Esophagus mucosa (tissue), 1 donor: ENCODE measurements at regions not wholly inside any gene's neighbourhood (a gene's known extent, or its start where the extent isn't known, plus 50 kb on each side); places are given as distances from the start of the nearest gene placed in this dataset.

Experiments
- ATAC-seq: fragments of 200-7000 bp; cut with Tn5 transposase; one replicate; pipeline ENCODE4 v1.9.1; 2020
- donor health status: DM: yes; HTN: yes; CAD: no.

- ATAC-seq = no peak
Observed at GRCh38 chr6:1117530-1118286, 194.2 kb upstream of the FOXQ1 start.

GRCh38 chr6:1116149-1116548, 195.7 kb upstream of the FOXQ1 start:
- no peak for ATAC-seq

DNA sequence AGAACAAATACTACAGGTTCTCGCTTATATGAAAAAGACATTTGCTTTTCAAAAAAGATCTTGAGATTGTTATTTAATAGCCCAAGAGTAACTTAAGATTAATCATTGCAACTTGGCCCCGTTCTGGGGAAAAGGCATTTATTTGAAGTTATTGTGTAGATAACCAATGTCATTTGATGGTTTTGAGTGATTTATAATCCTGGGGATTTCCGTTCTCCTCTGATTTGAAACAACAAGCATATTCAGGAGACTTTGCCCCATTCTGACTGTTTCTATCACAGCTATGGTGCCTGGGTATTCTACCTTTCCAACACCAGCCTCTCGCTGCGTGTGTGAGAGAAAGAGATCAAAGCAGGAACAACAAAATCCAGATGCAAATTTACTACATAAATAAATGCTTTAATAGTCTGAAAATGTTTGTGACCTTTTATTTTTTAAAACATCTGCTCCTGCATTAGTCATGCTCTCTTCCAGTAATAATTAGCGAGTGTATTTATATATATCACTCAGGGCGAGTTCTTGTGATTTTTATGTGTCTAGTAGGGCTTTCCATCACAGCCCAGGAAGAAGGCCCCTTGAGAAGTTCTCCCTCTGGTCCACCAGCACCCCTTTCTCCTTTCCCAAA, 197.9 kb upstream of the FOXQ1 start:
- ATAC-seq = no peak

DNA sequence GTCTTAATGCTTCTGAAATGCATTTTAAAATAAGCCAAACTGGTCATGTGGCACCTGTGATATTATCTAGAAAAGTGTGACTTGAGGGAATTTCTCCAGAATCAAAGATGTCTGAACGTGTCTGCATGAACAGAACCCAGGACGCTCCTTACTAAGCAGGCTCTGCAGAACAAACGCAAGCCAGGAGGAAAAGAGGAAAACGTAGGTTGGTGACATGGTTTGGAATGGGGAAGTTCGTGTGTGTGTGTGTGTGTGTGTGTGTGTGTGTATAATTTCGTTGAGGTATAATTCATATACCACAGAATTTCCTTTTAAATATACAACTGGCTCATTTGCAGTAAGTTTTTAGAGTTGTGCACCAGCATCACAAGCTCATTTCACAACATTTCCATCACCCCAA, 200.5 kb upstream of the FOXQ1 start:
- ATAC-seq = peak; percentile 62

DNA sequence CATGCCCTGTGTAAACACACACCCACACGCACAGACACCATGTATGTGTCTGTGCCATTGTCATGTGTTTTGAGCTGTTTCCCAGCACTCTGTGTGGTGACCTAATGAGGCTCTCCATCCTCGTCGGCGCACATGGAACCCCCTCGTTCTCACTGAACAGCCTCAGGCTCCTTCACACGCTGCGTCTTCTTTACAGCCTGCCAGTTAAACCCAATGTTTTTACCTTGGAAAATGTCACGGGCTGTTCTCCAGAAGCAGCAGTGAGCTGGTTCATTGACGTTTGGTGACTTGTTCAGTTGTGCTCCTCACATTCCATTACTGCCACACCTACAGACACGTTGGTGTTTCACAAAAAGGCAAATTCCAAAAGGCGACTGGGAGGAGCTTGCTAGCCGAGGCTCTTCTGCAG, 201.0 kb upstream of the FOXQ1 start:
- ATAC-seq = peak; percentile 69

GRCh38 chr6:1110164-1110563, 201.7 kb upstream of the FOXQ1 start:
- no peak for ATAC-seq

DNA sequence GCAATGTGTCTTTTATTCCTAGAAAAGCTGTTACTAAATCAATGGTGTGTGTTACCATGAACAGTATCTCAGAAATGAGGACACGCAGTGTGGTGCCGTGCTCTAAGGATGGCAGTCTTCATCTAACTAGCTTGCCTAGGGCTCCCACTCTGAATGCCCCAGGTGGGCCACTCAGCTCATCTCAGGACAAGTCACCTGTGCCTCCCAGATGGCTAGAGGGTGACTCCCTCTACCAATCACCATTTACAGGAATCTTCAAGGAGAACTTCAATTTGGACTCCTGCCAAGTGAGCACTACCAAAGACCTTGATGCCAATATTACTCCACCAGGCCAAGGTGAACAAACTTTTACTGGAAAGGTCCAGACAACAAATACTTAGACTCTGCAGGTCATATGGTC, 202.8 kb upstream of the FOXQ1 start:
- no peak for ATAC-seq

- no peak for ATAC-seq
Observed at GRCh38 chr6:1108198-1108597, 203.7 kb upstream of the FOXQ1 start.

DNA sequence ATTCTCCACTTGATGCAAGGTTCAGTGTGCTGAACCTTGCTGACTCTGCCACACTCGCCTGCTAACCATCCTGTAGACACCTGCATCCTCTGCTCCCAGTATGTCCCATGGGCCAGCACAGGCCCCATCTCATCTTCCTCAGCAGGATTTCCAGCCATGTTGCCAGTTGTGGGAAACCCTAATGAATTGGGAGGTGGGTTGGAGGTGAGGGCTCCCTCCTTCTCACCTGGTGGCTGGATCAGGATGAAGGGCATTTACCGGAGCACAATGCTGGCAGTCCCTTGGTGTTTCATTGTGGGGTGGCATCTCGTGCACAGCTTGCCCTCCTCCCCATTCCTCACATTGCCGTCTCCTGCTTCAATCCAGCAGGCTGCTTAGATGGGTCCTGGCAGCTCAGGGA, 204.3 kb upstream of the FOXQ1 start:
- ATAC-seq = no peak

DNA sequence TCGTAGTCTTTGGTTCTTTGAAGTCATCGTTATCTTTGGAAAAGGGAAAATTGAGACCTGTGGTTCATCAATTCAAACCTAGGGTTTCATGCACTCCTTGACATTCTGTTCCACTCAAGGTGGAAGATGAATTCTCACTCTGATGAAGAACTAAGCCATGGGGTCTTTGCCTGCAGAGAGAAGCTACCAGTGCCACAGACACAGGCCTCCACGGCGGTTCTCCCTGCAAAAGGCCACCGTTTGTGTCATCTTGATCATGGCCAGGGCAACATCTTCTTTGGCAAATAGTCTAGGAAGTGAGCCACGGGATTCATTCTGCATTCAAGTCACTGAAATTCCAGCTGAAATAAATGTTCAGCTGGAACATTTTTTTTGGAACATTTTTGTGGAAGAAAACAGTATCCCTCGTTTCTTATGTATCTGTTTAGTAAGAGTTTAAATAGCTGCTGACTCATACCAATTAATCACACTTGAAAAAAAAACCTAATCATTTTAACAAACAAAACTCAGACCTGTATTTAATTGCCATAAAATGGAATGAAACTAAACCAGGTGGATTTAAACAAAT, 206.0 kb upstream of the FOXQ1 start:
- no peak for ATAC-seq

DNA sequence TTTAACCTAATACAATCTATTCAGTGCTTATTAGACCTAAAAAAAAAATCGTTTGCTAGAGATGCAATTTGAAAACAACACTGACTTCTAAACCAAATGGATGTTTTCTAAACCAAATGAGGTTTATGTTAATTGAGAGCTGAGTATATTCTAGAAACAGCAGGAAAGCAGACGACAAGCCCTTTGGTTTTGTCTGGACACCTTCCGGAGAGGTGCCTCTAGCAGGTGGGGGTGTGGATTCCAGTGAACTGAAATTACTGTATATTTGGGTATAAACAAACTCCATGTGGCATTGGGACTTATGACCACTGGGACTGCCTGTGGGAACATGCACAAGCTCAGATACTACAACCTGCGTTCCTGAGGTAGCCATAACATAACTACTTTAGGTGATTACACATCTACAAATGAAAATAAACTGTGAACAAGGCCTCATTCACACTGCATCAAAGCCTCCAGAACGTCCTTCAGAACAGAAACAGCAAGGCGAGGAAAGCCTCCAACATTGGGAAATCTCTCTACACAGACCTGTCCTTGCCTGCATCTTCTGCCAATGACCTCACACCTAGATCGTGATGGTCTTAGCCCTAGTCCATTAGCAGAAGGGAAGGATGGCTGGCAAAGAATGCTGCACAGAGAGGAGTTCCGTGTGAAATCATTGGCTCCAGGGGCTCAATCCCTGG, 206.8 kb upstream of the FOXQ1 start:
- ATAC-seq = peak; percentile 54

DNA sequence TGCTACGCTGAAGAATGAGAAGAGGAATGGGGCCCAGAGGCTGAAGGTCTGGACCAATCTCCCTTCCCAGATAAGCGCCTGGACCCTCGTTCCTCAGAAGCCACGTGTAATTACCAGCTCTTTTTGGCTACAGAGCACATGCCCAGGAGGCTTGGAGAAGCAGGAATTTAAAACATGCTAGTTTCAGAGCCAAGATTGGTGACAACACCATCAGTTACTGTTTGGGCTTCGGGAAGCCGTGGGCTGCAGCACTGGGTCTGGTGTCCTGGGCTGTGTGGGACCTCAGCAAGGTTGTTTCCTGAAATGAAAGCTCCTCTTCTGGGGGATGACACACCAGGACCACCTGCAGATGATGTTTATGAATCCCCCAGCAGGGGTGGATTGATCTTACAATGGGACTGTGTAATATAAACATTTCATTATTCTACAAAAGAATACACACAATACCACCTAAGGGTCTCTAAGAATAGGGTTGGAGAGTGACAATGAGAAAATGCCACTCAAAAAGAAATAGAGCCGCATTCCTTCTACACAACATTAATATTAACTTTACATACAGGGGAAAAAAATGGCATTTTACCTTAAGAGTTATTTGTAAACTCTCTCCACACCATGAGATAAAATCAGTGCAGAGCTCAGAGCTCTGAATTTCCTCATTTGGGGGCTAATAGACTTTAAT, 207.8 kb upstream of the FOXQ1 start:
- no peak for ATAC-seq

GRCh38 chr6:1103021-1103420, 208.9 kb upstream of the FOXQ1 start:
- ATAC-seq = peak; percentile 32

DNA sequence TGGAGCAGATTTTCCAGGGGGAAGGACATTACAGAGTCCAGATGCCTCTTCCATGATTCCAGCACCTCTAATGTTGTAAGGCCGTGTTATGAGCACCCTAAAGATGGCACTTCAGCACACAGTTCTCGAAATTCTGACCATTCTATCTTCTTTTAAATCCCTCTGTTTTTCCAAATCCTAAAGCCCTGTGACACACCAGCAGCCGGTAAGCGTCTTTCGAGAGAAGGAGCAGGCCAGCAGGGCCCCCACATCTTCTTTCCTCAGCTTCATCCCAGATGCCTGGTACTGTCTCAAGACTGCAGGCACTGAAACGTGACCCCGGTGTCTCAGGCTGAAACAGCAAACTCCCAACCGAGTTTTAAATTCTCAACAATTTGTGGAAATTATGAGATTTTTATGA, 211.6 kb upstream of the FOXQ1 start:
- no peak for ATAC-seq

DNA sequence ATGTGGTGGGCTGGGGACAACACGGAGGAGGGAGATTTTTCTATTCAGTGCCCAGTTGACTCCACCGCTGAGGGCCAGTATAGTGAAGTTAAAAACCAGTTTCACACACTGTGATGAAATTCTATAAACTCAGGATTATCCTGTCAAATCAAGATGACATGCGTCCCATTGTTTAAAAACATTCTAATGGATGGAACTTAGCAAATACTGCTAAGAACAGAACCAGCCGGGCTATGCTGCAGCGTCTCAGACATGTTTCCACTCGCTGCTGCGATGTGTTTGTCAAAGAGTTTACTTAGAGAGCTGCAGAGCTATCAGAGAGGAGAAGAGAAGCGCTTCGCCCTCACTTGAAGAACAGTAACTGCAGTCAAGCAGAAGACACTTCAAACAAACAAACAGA, 212.6 kb upstream of the FOXQ1 start:
- peak; percentile 93 for ATAC-seq

- ATAC-seq = no peak
Observed at GRCh38 chr6:1096967-1097765, 214.7 kb upstream of the FOXQ1 start.

- no peak for ATAC-seq
Observed at GRCh38 chr6:1094306-1094705, 217.6 kb upstream of the FOXQ1 start.

GRCh38 chr6:1091900-1092299, 220.0 kb upstream of the FOXQ1 start:
- ATAC-seq = no peak

DNA sequence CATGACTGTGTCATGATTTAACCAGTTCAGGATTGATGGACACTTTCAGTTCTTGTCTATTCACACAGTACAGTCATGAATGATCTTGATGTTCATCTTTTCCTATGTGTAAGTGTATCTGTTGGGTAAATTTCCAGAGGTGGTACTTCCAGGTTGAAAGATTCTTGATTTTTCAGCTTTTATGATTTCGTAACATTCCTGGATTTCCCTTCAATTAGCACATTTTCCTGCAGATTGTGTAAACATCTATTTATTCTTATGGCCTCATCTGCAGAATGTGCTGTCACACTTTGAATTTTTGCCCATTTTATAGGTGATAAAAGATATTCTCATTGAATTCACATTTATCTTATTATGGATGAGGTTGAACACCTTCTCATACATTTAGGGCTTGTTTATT, 222.0 kb upstream of the FOXQ1 start:
- no peak for ATAC-seq

DNA sequence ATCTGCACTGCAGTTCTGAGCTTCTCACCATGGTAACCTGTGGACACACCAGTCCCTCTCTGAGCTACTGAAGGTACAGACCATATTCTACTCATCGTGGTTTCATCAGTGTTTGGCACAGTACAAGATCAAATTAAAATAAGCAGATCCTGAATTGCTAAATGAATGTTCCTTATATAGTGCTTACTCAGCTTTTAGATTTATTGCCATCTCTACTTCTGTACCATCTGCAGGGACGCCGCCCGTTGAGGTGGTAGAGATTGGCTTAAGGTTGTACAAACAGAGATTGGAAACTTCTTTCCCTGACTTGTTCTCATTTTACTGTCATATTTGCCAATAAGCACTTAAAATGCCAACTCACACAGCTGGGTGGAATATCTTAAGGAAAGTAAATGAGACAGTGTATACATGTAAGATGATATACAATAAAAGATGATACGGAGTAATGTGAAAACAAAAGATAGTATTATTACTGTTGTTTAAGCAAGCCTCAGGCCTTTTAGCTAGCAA, 223.4 kb upstream of the FOXQ1 start:
- ATAC-seq = peak; percentile 68

DNA sequence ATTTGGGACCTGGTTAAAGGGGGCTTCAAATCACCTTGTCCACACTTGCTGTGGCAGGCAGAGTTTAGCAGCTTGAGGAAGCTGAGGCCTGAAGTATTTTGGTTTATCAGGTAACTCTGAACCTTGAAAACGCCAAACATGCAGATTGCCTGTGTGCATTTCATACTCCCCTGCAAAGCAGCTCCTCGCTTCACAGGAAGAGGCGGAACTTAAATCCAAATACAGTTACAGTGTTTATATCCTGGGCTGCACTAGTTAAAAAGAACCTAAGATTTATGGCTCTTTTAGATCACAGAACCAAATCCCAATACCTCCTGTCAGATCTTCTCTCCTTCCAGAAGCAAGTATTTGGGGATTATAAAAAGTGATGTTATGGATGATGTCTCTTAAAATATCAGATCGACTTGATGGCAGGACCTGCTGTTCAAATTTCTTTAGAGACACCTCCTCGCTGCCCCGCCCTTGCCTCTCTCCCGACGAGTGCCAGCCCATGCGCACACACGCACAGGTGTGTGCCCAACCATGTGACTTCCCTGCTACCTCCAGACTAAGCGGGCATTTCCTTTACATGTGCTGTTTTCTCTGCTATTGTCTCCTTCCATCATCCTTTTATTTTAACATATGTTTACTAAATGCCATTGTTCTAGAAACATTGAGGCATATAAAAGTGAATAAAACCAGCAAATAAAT, 224.6 kb upstream of the FOXQ1 start:
- ATAC-seq = peak; percentile 53
